ENCODE measurements at regions not wholly inside any gene's neighbourhood (a gene's known extent, or its start where the extent isn't known, plus 50 kb on each side); places are given as distances from the start of the nearest gene placed in this dataset.

GRCh38 chr11:44673688-44674087 lies 53.1 kb upstream of the TSPAN18 start:
- H3K79me2 ChIP-seq (ENCODE audit: insufficient read depth, low read length) = no peaks in the 10 kb centered on the region
- WGBS (ENCODE audit: extremely low coverage, insufficient read length, low lambda C conversion rate) = no CpG with 5 or more reads among the region's 5 CpGs

More at GRCh38 chr11:44673688-44674087, 53.1 kb upstream of the TSPAN18 start:
- Histone ChIP-seq H4K8ac (replicated peaks; ENCODE audit: insufficient read length, low read depth, low read length) (no peak overlapping the region), H3K27me3 (ENCODE audit: insufficient read depth, low read length) (no peaks in the 10 kb centered on the region), H2BK12ac (ENCODE audit: insufficient read length, low read depth, low read length) (no peak overlapping the region), H3K18ac (ENCODE audit: insufficient read length, low read depth, low read length) (no peak overlapping the region), H3K27ac (ENCODE audit: insufficient read length, low read depth, low read length) (no peak overlapping the region), H2BK15ac (ENCODE audit: low read depth, low read length) (no peak overlapping the region), H3K79me1 (ENCODE audit: insufficient read depth, low read depth, low read length, poor library complexity, severe bottlenecking) (no peaks in the 10 kb centered on the region), H3K9ac (ENCODE audit: extremely low read depth, insufficient read length, low read length) (no peak overlapping the region), H3T11ph (ENCODE audit: low read length) (no peak overlapping the region), H3K23me2 (ENCODE audit: insufficient read length, low read depth, low read length, poor library complexity, severe bottlenecking) (no peaks in the 10 kb centered on the region), H3K9me3 (ENCODE audit: control insufficient read depth, low read depth, low read length) (no peaks in the 10 kb centered on the region), H2AFZ (ENCODE audit: low read length) (no peak overlapping the region), H4K91ac (ENCODE audit: insufficient read length, low read depth, low read length) (no peak overlapping the region), H2AK5ac (ENCODE audit: insufficient read length, low read length) (no peak overlapping the region), H3K14ac (ENCODE audit: insufficient read depth, low read length) (no peak overlapping the region), H3K56ac (ENCODE audit: insufficient read length, low read depth, low read length) (no peak overlapping the region), H3K4me1 (ENCODE audit: insufficient read depth, low read length) (peaks cover 11% of the 10 kb centered on the region; the same call in 1 of the 2 replicates), H4K20me1 (ENCODE audit: control insufficient read depth, insufficient read depth, insufficient read length) (no peaks in the 10 kb centered on the region), H2BK20ac (ENCODE audit: low read depth, low read length, poor library complexity, severe bottlenecking) (no peak overlapping the region), H4K5ac (ENCODE audit: insufficient read length, low read depth, low read length) (no peak overlapping the region), H3K4me2 (ENCODE audit: insufficient read depth, insufficient read length, low read length) (no peak overlapping the region), H2BK120ac (ENCODE audit: low read depth, low read length, poor library complexity, severe bottlenecking) (no peak overlapping the region), H2BK5ac (ENCODE audit: insufficient read length, low read length) (no peak overlapping the region), H3K23ac (ENCODE audit: insufficient read length, low read depth, low read length) (no peak overlapping the region), H3K4ac (ENCODE audit: low read depth, low read length) (no peak overlapping the region)
- DNase-seq = no peak
- TF ChIP-seq CTCF (conservative IDR thresholded peaks at IDR 0.05) = no peak
- Mint-ChIP-seq H3K4me1 (peaks cover 33 to 37% of the 10 kb centered on the region in 2 experiments), H3K27ac (no peak overlapping the region), H3K4me3 (no peak overlapping the region), H3K9me3 (peaks cover 8 to 14% of the 10 kb centered on the region in 2 experiments), H3K36me3 (ENCODE audit: insufficient read depth in 1 of 3, low read depth in 3 of 3) (peaks cover 0 to 13% (median 12%) of the 10 kb centered on the region in 3 experiments; a peak in 5 of 7 replicates), H3K27me3 (ENCODE audit: low read depth) (no peaks in the 10 kb centered on the region; the same call in none of the 2 replicates)
